ENCODE measurements at regions not wholly inside any gene's neighbourhood (a gene's known extent, or its start where the extent isn't known, plus 50 kb on each side); places are given as distances from the start of the nearest gene placed in this dataset.

- peaks cover 3% of the 10 kb centered on the region for H3K27me3 Mint-ChIP-seq (ENCODE audit: unreplicated experiment)
- H3K27ac Mint-ChIP-seq (ENCODE audit: unreplicated experiment) = no peak overlapping the region
- no peak for DNase-seq (ENCODE audit: low spot score)
- TF ChIP-seq CTCF (IDR thresholded peaks at IDR 0.05; ENCODE audit: unreplicated experiment) = no peak
- H3K4me1 Mint-ChIP-seq (ENCODE audit: unreplicated experiment) = no peaks in the 10 kb centered on the region
- H3K4me3 Mint-ChIP-seq (ENCODE audit: unreplicated experiment) = no peak overlapping the region
- H3K9me3 Mint-ChIP-seq (ENCODE audit: unreplicated experiment) = peaks cover 4% of the 10 kb centered on the region
- no peaks in the 10 kb centered on the region for H3K36me3 Mint-ChIP-seq (ENCODE audit: low read depth, unreplicated experiment)
Observed at GRCh38 chr2:188869550-188869949, 104.6 kb upstream of the COL3A1 start.

GRCh38 chr2:188870289-188870688 lies 103.9 kb upstream of the COL3A1 start:
- Mint-ChIP-seq H3K36me3 (ENCODE audit: low read depth, unreplicated experiment) (no peaks in the 10 kb centered on the region), H3K4me1 (ENCODE audit: unreplicated experiment) (no peaks in the 10 kb centered on the region), H3K27me3 (ENCODE audit: unreplicated experiment) (peaks cover 3% of the 10 kb centered on the region), H3K9me3 (ENCODE audit: unreplicated experiment) (peaks cover 4% of the 10 kb centered on the region), H3K27ac (ENCODE audit: unreplicated experiment) (no peak overlapping the region), H3K4me3 (ENCODE audit: unreplicated experiment) (no peak overlapping the region)
- TF ChIP-seq CTCF (IDR thresholded peaks at IDR 0.05; ENCODE audit: unreplicated experiment) = no peak
- DNase-seq (ENCODE audit: low spot score) = no peak

- no peak for DNase-seq (ENCODE audit: low spot score)
- H3K36me3 Mint-ChIP-seq (ENCODE audit: low read depth, unreplicated experiment) = no peaks in the 10 kb centered on the region
- no peak for TF ChIP-seq CTCF (IDR thresholded peaks at IDR 0.05; ENCODE audit: unreplicated experiment)
- no peaks in the 10 kb centered on the region for H3K9me3 Mint-ChIP-seq (ENCODE audit: unreplicated experiment)
- H3K4me3 Mint-ChIP-seq (ENCODE audit: unreplicated experiment) = no peak overlapping the region
- no peaks in the 10 kb centered on the region for H3K27me3 Mint-ChIP-seq (ENCODE audit: unreplicated experiment)
- no peak overlapping the region for H3K27ac Mint-ChIP-seq (ENCODE audit: unreplicated experiment)
- no peaks in the 10 kb centered on the region for H3K4me1 Mint-ChIP-seq (ENCODE audit: unreplicated experiment)
Observed at GRCh38 chr2:188875104-188875503, 99.1 kb upstream of the COL3A1 start.

GRCh38 chr2:188878716-188879115 lies 95.5 kb upstream of the COL3A1 start:
- H3K9me3 Mint-ChIP-seq (ENCODE audit: unreplicated experiment) = no peaks in the 10 kb centered on the region
- no peaks in the 10 kb centered on the region for H3K36me3 Mint-ChIP-seq (ENCODE audit: low read depth, unreplicated experiment)

GRCh38 chr2:188880740-188881139 lies 93.4 kb upstream of the COL3A1 start:
- no peak overlapping the region for H3K27ac Mint-ChIP-seq (ENCODE audit: unreplicated experiment)
- TF ChIP-seq CTCF (IDR thresholded peaks at IDR 0.05; ENCODE audit: unreplicated experiment) = no peak
- H3K4me1 Mint-ChIP-seq (ENCODE audit: unreplicated experiment) = no peaks in the 10 kb centered on the region
- H3K4me3 Mint-ChIP-seq (ENCODE audit: unreplicated experiment) = no peak overlapping the region
- no peaks in the 10 kb centered on the region for H3K27me3 Mint-ChIP-seq (ENCODE audit: unreplicated experiment)
- DNase-seq (ENCODE audit: low spot score) = no peak
- no peaks in the 10 kb centered on the region for H3K9me3 Mint-ChIP-seq (ENCODE audit: unreplicated experiment)
- H3K36me3 Mint-ChIP-seq (ENCODE audit: low read depth, unreplicated experiment) = no peaks in the 10 kb centered on the region

More at GRCh38 chr2:188878716-188879115, 95.5 kb upstream of the COL3A1 start:
- Mint-ChIP-seq H3K4me1 (ENCODE audit: unreplicated experiment) (no peaks in the 10 kb centered on the region), H3K27ac (ENCODE audit: unreplicated experiment) (no peak overlapping the region), H3K4me3 (ENCODE audit: unreplicated experiment) (no peak overlapping the region), H3K27me3 (ENCODE audit: unreplicated experiment) (no peaks in the 10 kb centered on the region)
- DNase-seq (ENCODE audit: low spot score) = no peak
- TF ChIP-seq CTCF (IDR thresholded peaks at IDR 0.05; ENCODE audit: unreplicated experiment) = no peak

All from endothelial cell (in vitro differentiated cells).